Skin epidermis (tissue), 12 donors: ENCODE measurements at regions not wholly inside any gene's neighbourhood (a gene's known extent, or its start where the extent isn't known, plus 50 kb on each side); places are given as distances from the start of the nearest gene placed in this dataset.
"Not testable (repeated sequence)": the region's sequence is repeated elsewhere in the genome, so short reads cannot be mapped to it uniquely, and the experiment has no call there.

Experiments
- H3K27ac ChIP-seq, 21 experiments: fragments of 200-600 bp; sonication (generic) in 11 of 21; one replicate each; pipeline ENCODE4 v1.5.0; 2020; ENCODE audit warnings: mild to moderate bottlenecking in 3 of 21, inconsistent platforms in 2 of 21, moderate library complexity in 2 of 21
- H3K4me3 ChIP-seq, 7 experiments: fragments of 200-600 bp; sonication (generic) in 2 of 7; one replicate each; pipeline ENCODE4 v1.5.0; 2020; ENCODE audit warnings: inconsistent platforms in 2 of 7, mild to moderate bottlenecking in 2 of 7, moderate library complexity in 1 of 7

- H3K27ac ChIP-seq, result no peak overlapping the region
- no peak overlapping the region for H3K4me3 ChIP-seq
These were observed 276.9 kb downstream of the NOVA1 start for GRCh38 chr14:26320886-26321285.

- no peak overlapping the region for H3K27ac ChIP-seq
These were observed 278.5 kb downstream of the NOVA1 start for GRCh38 chr14:26319139-26319864.

GRCh38 chr14:26304056-26304455, 293.8 kb downstream of the NOVA1 start:
- Histone ChIP-seq H3K4me3 (no peak overlapping the region), H3K27ac (no peak overlapping the region)

More at GRCh38 chr14:26319139-26319864, 278.5 kb downstream of the NOVA1 start:
- no peak overlapping the region for H3K4me3 ChIP-seq

DNA sequence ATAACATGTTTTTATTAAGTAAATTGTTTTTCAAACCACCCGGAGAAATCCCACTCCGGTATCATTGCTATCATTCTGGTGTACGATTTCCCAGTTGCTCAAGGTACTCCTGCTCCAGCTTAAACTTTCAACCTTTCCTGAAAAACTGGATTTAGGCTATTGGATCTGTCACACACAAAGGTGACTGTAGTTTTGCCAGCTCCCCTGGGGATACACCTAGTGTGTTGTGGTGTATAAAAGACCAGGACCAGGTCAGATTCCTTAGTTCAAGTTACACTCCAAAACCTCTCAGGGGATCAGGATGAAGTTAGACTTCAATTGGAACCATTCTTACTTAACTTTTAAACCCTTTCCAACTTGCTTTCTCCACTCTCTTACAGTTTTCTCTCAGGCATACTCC, 303.9 kb downstream of the NOVA1 start:
- no peak overlapping the region for H3K27ac ChIP-seq
- H3K4me3 ChIP-seq, result no peak overlapping the region

GRCh38 chr14:26289891-26290486, 307.8 kb downstream of the NOVA1 start:
- no peak overlapping the region for H3K27ac ChIP-seq
- no peak overlapping the region for H3K4me3 ChIP-seq

- Histone ChIP-seq H3K27ac (no peak overlapping the region), H3K4me3 (no peak overlapping the region)
These were observed 311.0 kb downstream of the NOVA1 start for GRCh38 chr14:26286913-26287205.

DNA sequence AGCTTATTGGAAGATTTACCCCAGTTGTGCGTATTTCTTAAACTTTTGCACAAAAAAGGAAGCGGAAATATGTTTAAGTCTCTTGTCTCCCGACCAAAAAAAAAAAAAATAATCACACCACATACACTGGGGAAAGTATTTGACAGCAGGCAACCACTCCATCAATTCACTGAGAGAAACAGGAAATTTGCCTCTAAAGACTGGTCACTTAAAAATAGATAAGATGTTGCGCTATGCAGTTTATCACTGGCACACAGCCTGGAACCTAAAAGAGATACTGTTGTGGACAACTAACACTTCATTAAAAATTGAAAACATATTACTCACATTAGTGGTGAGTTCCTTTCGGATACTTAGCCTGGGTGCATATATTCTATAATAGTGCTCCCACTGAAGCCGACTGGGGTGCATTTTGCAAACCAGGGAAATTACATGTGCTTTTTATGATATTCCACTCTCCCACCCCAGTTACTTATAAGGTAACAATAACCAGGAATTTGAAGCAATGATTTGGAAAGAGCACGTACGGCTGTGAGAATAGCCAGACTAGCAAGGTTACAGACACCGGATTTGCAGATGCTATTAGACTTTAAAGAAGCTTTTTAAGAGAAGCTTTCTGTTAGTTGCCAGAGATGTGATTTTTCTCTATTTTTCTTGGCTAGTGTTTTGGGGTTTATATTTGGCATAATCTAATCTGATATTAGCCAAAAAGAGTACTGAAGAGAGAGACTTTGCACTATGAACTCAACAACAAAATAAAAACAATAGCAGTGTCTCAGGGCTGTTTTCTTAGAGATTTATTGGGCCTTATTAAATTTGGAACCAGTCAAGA, 311.5 kb downstream of the NOVA1 start:
- H3K4me3 ChIP-seq, result no peak overlapping the region
- H3K27ac ChIP-seq, result no peak overlapping the region

DNA sequence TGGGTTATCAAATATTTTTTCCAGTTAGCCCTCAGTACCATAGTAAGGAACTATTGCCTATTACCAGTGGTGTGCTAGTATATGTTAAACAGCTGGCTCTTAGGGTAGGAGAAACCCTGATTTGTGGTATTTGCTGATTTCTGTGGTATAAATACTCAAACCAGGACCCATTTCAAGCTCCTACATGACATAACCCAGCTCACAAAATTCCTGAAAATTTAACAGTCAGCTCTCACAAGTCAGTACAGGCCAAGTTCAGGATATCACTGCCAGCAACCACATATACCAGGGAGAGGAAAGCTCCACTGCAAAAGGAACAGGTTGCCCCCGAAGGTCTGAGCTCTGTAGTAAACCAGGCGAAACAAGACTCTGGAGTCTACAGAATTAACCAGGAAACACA, 315.3 kb downstream of the NOVA1 start:
- Histone ChIP-seq H3K4me3 (no peak overlapping the region), H3K27ac (no peak overlapping the region)

DNA sequence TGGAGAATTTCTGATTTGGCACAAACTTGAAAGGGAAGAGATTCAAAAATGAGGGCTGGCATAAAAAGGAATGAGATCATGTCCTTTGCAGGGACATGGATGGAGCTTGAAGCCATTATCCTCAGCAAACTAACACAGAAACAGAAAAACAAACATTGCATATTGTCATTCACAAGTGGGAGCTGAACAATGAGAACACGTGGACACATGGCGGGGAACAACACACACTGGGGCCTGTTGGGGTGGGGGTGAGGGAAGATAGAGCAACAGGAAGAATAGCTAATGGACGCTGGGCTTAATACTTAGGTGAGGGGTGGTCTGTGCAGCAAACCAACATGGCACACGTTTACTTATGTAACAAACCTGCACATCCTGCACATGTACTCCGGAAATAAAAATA, 315.8 kb downstream of the NOVA1 start:
- H3K4me3 ChIP-seq, H3K27ac ChIP-seq: not testable (repeated sequence)

GRCh38 chr14:26281280-26281998, 316.4 kb downstream of the NOVA1 start:
- H3K27ac ChIP-seq, result no peak overlapping the region

GRCh38 chr14:26276757-26277156, 321.1 kb downstream of the NOVA1 start:
- H3K27ac ChIP-seq, result no peak overlapping the region
- H3K4me3 ChIP-seq, result no peak overlapping the region

More at GRCh38 chr14:26281280-26281998, 316.4 kb downstream of the NOVA1 start:
- H3K4me3 ChIP-seq, result no peak overlapping the region

GRCh38 chr14:26265170-26265685, 332.6 kb downstream of the NOVA1 start:
- H3K4me3 ChIP-seq, result no peak overlapping the region
- no peak overlapping the region for H3K27ac ChIP-seq

GRCh38 chr14:26261368-26262122, 336.3 kb downstream of the NOVA1 start:
- H3K27ac ChIP-seq, result no peak overlapping the region
- H3K4me3 ChIP-seq, result no peak overlapping the region

DNA sequence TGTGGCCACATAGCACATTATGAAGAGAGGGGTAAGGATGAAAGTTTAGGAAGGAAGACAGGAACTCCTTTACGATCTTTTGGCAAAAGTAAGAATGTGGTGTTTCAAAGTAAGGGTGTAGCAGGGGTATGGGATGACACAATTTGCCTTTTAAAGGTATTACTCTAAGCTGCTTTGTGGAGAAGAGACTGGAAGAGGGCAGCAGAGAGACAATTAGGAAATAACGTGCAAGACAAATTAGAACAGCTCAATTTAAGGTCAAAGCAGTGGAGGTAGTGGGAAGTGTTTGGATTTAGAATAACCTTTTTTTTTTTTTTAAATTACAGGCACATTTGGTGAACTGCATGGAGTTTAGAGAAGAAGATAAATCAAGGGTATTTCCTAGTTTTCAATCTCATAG, 342.6 kb downstream of the NOVA1 start:
- Histone ChIP-seq H3K27ac (no peak overlapping the region), H3K4me3 (no peak overlapping the region)

DNA sequence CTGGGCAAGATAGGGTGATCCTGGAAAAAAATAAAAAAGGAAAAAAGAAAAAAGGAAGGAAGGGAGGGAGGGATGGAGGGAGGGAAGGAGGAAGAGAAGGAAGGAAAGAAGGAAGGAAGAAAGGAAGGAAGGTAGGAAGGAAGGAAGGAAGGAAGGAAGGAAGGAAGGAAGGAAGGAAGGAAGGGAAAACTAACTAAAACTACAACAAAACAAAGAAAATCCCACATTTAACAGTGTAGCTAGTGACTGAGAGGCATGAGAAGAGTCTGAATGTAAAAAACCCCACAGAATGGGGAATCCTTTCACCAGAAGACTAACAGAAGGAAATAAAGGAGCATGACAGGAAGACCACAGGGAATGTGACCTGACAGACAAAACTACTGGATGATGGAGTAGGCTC, 345.7 kb downstream of the NOVA1 start:
- no peak overlapping the region for H3K4me3 ChIP-seq

DNA sequence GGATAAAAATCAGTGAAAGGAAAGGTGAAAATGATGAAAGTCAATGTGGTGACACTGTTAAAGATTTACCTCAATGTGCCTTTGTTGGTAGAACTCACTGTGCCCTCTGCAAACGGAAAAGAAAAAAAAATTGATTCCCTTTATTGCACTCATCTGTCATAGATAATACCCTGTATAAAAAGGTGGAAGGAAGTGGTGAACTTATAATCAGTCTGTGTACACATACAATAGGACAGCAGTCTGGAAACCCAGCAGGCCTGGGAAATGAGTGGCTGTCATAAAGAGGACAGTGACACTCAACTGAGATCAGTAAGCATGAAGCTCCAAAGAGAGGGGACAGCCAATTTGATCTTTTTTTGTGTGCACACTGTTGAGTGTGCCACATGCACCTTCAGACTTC, 364.7 kb downstream of the NOVA1 start:
- Histone ChIP-seq H3K4me3 (no peak overlapping the region), H3K27ac (no peak overlapping the region)

More for the DNA sequence above, 345.7 kb downstream of the NOVA1 start:
- no peak overlapping the region for H3K27ac ChIP-seq

DNA sequence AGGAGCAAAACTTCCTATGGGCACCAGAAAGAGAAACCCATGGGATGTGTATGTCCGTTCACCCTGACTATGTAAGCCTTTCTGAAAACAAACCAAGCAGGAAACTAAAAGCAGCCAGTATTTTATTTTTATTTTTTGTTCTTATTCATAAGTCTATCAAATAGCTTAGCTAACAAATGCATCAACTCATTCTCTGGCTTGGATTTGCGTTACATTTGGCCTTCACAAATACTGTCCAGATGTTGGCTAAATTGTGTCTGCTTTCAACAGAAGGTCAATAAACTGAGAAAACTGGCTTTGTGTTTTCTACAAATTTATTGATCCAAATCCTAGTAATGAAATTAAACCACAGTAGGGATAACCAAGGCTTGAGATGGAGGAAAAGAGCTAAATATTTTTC, 379.0 kb downstream of the NOVA1 start:
- H3K27ac ChIP-seq, result no peak overlapping the region

DNA sequence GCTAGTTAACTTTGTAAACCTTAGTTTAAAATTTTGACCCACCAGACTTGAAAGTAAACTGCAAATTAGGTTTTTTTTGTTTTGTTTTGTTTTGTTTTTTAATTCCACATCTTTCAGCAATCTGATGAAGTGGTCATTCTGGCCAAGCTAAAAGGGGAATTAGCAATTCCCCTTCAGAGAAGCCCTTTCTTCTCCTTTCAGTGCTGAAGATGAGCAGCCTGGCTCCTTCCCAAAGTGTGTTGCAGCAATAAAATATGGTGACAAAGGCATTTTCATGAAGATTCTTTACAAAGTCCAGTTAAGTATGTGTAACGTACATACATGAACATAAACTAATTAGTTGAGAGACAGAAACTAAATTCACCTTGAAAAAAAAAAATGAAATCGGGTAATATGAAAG, 380.1 kb downstream of the NOVA1 start:
- no peak overlapping the region for H3K4me3 ChIP-seq
- H3K27ac ChIP-seq, result no peak overlapping the region

More for the DNA sequence above, 379.0 kb downstream of the NOVA1 start:
- H3K4me3 ChIP-seq, result no peak overlapping the region

DNA sequence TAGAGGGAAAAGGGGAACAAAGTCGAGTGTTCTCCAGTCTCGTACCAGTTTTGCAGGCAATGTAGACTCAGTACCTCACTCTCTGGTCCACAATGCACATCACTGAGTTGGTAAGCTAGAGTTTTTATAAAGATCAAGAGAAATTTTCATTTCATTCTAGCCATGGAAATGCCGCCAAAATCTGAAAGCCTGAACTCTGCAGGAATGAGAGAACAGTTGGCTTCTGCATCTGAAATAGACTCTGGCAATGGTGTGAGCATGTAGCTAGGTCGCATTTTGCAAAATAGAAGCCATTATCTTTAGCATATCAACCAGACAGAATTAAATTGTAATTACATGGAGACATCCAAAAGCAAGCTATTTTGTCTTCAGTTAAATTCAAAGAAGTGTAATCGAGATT, 381.0 kb downstream of the NOVA1 start:
- Histone ChIP-seq H3K27ac (no peak overlapping the region), H3K4me3 (no peak overlapping the region)
